SU-DHL-6 (cell line): ENCODE measurements at regions not wholly inside any gene's neighbourhood (a gene's known extent, or its start where the extent isn't known, plus 50 kb on each side); places are given as distances from the start of the nearest gene placed in this dataset.

Experiments
- H2AFZ ChIP-seq: fragments of 200-600 bp; sonication (generic); 2 replicates; pipeline ENCODE4 v1.6.1; 2014; ENCODE audit warnings: low read depth, mild to moderate bottlenecking, moderate library complexity, mixed read lengths, antibody characterized with exemption, low read length; ENCODE audit not compliant: severe bottlenecking
- H3F3A ChIP-seq: fragments of 200-600 bp; shearing (Covaris generic); 2 replicates; pipeline ENCODE4 v1.6.0; 2016; ENCODE audit warnings: antibody characterized with exemption, mild to moderate bottlenecking; ENCODE audit not compliant: insufficient read depth
- H3K27ac ChIP-seq: fragments of 200-600 bp; sonication (generic); 2 replicates; pipeline ENCODE4 v1.5.1; 2016; ENCODE audit warnings: low read depth, mild to moderate bottlenecking, low read length, moderate library complexity, mixed read lengths
- H3K27me3 ChIP-seq: fragments of 200-600 bp; sonication (generic), shearing (Covaris generic); 2 replicates; pipeline ENCODE4 v1.6.0; 2014; ENCODE audit warnings: mild to moderate bottlenecking, low read length
- H3K36me3 ChIP-seq: fragments of 200-600 bp; sonication (generic); 2 replicates; pipeline ENCODE4 v1.6.1; 2014; ENCODE audit warnings: mild to moderate bottlenecking, low read length, mixed read lengths
- H3K4me2 ChIP-seq: fragments of 300-600, 200-600 bp; shearing (Covaris generic), sonication (generic); 2 replicates; pipeline ENCODE4 v1.6.0; 2014; ENCODE audit warnings: low read length, low read depth, mild to moderate bottlenecking; ENCODE audit not compliant: poor library complexity, severe bottlenecking
- H3K4me3 ChIP-seq: fragments of 200-600 bp; sonication (generic); 2 replicates; pipeline ENCODE4 v1.5.1; 2014; ENCODE audit warnings: antibody characterized with exemption, low read length, mild to moderate bottlenecking, mixed read lengths; ENCODE audit not compliant: insufficient read depth, poor library complexity, severe bottlenecking
- H3K79me2 ChIP-seq: fragments of 200-600 bp; sonication (generic); 2 replicates; pipeline ENCODE4 v1.6.1; 2014; ENCODE audit warnings: mild to moderate bottlenecking, low read length, moderate library complexity; ENCODE audit not compliant: insufficient read depth
- H3K9ac ChIP-seq: fragments of 200-600 bp; sonication (generic); 2 replicates; pipeline ENCODE4 v1.7.0; 2014; ENCODE audit warnings: mild to moderate bottlenecking, low read length
- H3K9me2 ChIP-seq: fragments of 200-600 bp; sonication (generic); replicated peaks from 2 replicates; pipeline ENCODE4 v1.6.1; 2014; ENCODE audit warnings: low read length; ENCODE audit not compliant: insufficient read depth
- H3K9me3 ChIP-seq: fragments of 200-600 bp; sonication (generic); 2 replicates; pipeline ENCODE4 v1.6.1; 2014; ENCODE audit warnings: low read length, mixed read lengths; ENCODE audit not compliant: insufficient read depth
- H4K20me1 ChIP-seq: fragments of 200-600 bp; sonication (generic); 2 replicates; pipeline ENCODE4 v1.6.1; 2014; ENCODE audit warnings: low read depth, mild to moderate bottlenecking, antibody characterized with exemption, low read length, moderate library complexity, mixed read lengths
- EZH2phosphoT487 ChIP-seq: fragments of 200-600 bp; sonication (generic), shearing (Covaris generic); conservative IDR thresholded peaks from 2 replicates; pipeline ENCODE4 v1.6.1; 2018; ENCODE audit warnings: mild to moderate bottlenecking, antibody characterized with exemption, low read length, moderate library complexity, mixed read lengths
- TF ChIP-seq, protein P1 (sequence below): fragments of 200-600 bp; sonication (generic); IDR thresholded peaks from one replicate; pipeline ENCODE4 v1.5.1; 2017; ENCODE audit warnings: antibody characterized with exemption, mild to moderate bottlenecking, low read length, moderate library complexity; ENCODE audit not compliant: insufficient read depth, poor library complexity, severe bottlenecking

DNA sequence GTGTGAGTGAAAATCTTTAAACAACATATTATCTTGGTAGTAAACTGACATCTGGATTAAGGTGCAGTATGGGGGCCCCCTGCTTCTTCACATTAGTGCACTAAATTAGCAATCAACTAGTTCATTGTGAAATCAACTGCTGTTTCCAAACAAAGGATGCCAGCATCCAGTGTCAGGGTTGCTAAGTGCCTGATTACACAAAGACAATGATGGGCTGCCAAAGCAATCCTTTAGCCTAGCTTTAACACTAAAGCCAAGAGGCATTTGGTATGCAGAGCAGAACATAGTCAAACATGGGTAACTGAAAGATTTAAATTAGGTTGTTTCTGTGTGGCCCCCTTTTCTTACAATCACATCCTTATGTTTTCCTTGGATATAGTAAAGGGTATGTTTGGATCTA, 543.1 kb upstream of the SLITRK5 start:
- Histone ChIP-seq H3K27ac (no peak overlapping the region), H2AFZ (no peak overlapping the region), H4K20me1 (no peaks in the 10 kb centered on the region), H3K79me2 (no peaks in the 10 kb centered on the region), H3K27me3 (no peaks in the 10 kb centered on the region), H3K4me3 (no peak overlapping the region), H3F3A (no peaks in the 10 kb centered on the region), H3K9ac (no peak overlapping the region), H3K4me2 (no peak overlapping the region), H3K9me3 (no peaks in the 10 kb centered on the region), H3K36me3 (no peaks in the 10 kb centered on the region), H3K9me2 (no peaks in the 10 kb centered on the region; the same call in 1 of the 2 replicates)
- TF ChIP-seq, protein P1, sequence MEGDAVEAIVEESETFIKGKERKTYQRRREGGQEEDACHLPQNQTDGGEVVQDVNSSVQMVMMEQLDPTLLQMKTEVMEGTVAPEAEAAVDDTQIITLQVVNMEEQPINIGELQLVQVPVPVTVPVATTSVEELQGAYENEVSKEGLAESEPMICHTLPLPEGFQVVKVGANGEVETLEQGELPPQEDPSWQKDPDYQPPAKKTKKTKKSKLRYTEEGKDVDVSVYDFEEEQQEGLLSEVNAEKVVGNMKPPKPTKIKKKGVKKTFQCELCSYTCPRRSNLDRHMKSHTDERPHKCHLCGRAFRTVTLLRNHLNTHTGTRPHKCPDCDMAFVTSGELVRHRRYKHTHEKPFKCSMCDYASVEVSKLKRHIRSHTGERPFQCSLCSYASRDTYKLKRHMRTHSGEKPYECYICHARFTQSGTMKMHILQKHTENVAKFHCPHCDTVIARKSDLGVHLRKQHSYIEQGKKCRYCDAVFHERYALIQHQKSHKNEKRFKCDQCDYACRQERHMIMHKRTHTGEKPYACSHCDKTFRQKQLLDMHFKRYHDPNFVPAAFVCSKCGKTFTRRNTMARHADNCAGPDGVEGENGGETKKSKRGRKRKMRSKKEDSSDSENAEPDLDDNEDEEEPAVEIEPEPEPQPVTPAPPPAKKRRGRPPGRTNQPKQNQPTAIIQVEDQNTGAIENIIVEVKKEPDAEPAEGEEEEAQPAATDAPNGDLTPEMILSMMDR: no peak
- no peak for TF ChIP-seq EZH2phosphoT487

DNA sequence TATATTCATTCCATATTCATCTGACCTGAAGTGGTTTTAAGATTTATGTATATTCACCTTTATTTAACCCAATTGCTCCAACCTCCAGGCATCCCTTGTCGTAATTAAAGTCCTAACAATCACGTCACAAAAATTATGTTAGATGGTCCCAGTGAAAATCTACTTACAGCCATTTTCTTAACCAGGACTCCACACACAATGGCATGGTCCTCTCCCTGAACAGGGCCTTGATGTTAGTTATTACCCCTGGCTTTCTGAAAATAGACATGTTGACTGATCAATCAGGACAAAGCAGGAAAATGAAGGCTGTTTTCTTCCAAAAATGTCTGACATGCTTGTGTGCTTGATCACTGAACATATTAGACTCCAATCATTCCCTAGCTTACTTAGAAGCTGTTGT, 542.7 kb upstream of the SLITRK5 start:
- Histone ChIP-seq H3K9me2 (no peaks in the 10 kb centered on the region; the same call in 1 of the 2 replicates), H4K20me1 (no peaks in the 10 kb centered on the region), H3K36me3 (no peaks in the 10 kb centered on the region), H3K9me3 (no peaks in the 10 kb centered on the region), H2AFZ (no peak overlapping the region), H3K27me3 (no peaks in the 10 kb centered on the region), H3K4me3 (no peak overlapping the region), H3K27ac (no peak overlapping the region), H3K79me2 (no peaks in the 10 kb centered on the region), H3K9ac (no peak overlapping the region), H3F3A (no peaks in the 10 kb centered on the region), H3K4me2 (no peak overlapping the region)
- TF ChIP-seq EZH2phosphoT487: no peak
- TF ChIP-seq, protein P1: no peak

DNA sequence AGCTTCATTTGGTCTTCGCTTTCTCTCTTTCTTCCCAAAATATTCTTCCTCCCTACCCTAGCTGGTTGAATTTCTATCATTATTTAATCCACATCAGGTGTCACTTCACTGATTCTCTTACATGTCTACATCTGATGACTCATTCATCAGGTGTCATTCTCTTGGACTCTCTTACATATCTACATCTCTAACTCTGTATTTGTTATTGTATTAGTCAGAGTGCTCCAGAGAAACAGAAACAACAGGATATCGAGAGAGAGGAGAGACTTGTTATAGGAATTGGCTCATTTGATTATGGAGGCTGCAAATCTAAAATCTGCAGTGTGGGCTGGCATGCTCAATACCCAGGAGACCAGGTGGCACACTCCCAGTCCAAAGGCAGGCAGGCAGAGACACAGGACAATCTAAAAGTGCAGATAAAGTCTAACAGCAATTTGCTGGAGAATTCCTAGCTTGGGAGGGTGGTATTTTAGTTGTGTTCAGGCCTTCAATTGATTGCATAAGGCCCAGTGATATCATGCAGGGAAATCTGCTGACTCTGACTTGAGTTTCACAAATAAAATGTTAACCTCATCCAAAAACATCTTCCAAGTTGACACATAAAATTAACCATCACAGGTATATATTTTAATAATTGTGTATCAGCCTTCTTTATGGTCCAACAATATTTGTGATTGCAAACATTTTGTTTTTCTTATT, 541.4 kb upstream of the SLITRK5 start:
- Histone ChIP-seq H3K9me3 (no peaks in the 10 kb centered on the region), H3K4me2 (no peak overlapping the region), H4K20me1 (no peaks in the 10 kb centered on the region), H3K79me2 (no peaks in the 10 kb centered on the region), H2AFZ (no peak overlapping the region), H3K27me3 (no peaks in the 10 kb centered on the region), H3F3A (no peaks in the 10 kb centered on the region), H3K4me3 (no peak overlapping the region), H3K9ac (no peak overlapping the region), H3K36me3 (no peaks in the 10 kb centered on the region), H3K9me2 (no peaks in the 10 kb centered on the region; the same call in 1 of the 2 replicates), H3K27ac (no peak overlapping the region)
- no peak for TF ChIP-seq EZH2phosphoT487
- TF ChIP-seq, protein P1: no peak
